GM10266 (cell line): ENCODE measurements at regions not wholly inside any gene's neighbourhood (a gene's known extent, or its start where the extent isn't known, plus 50 kb on each side); places are given as distances from the start of the nearest gene placed in this dataset.

Experiments
- DNase-seq: peaks from one replicate; pipeline ENCODE4 v3.0.0; 2012; ENCODE audit errors: extremely low spot score
- TF ChIP-seq, protein P1 (sequence below): IDR thresholded peaks from 2 replicates; pipeline ENCODE4 v1.5.1; 2012; ENCODE audit warnings: mild to moderate bottlenecking, low read depth; ENCODE audit not compliant: control insufficient read depth, insufficient read depth; ENCODE audit errors: missing control alignments

GRCh38 chr15:97892167-97892938 lies 68.2 kb upstream of the ARRDC4 start:
- DNase-seq = no peak
- TF ChIP-seq, protein P1, sequence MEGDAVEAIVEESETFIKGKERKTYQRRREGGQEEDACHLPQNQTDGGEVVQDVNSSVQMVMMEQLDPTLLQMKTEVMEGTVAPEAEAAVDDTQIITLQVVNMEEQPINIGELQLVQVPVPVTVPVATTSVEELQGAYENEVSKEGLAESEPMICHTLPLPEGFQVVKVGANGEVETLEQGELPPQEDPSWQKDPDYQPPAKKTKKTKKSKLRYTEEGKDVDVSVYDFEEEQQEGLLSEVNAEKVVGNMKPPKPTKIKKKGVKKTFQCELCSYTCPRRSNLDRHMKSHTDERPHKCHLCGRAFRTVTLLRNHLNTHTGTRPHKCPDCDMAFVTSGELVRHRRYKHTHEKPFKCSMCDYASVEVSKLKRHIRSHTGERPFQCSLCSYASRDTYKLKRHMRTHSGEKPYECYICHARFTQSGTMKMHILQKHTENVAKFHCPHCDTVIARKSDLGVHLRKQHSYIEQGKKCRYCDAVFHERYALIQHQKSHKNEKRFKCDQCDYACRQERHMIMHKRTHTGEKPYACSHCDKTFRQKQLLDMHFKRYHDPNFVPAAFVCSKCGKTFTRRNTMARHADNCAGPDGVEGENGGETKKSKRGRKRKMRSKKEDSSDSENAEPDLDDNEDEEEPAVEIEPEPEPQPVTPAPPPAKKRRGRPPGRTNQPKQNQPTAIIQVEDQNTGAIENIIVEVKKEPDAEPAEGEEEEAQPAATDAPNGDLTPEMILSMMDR = no peak

GRCh38 chr15:97893967-97894366 lies 66.5 kb upstream of the ARRDC4 start:
- DNase-seq = no peak
- TF ChIP-seq, protein P1 = no peak

GRCh38 chr15:97899981-97900380 lies 60.5 kb upstream of the ARRDC4 start:
- TF ChIP-seq, protein P1 = no peak
- DNase-seq = no peak

DNA sequence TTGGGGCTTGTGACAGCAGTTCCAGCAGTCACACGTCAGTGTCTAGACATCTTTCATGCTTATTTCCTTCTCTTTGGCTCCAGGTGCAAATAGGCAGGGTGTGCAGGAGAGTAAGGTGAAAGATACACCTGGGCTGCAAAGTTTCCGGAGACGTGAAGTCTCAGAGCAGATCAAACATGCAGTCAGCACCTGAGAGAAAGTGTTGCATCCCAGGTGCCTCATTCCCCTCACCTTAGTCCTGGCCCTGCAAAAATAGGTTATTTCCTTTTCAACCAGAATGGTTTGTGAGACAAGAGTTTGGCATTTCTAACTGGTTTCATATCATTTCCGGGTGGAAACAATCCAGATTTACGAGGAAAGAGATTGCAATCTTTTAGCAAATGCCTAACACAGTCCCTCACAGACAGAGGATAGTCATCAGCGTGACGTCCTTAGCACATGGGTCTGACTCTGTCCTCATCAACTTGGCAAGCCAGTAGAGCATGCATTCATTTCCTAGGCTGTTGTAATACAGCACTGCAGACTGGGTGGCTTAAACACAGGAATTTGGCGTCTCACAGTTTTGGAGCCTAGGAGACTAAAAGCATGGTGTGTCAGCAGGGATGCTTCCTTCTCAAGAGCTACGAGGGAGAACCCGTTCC lies 58.2 kb upstream of the ARRDC4 start:
- no peak for DNase-seq
- TF ChIP-seq, protein P1 = no peak

- no peak for DNase-seq
- TF ChIP-seq, protein P1 = no peak
These were observed 56.9 kb upstream of the ARRDC4 start for GRCh38 chr15:97903560-97903959.

DNA sequence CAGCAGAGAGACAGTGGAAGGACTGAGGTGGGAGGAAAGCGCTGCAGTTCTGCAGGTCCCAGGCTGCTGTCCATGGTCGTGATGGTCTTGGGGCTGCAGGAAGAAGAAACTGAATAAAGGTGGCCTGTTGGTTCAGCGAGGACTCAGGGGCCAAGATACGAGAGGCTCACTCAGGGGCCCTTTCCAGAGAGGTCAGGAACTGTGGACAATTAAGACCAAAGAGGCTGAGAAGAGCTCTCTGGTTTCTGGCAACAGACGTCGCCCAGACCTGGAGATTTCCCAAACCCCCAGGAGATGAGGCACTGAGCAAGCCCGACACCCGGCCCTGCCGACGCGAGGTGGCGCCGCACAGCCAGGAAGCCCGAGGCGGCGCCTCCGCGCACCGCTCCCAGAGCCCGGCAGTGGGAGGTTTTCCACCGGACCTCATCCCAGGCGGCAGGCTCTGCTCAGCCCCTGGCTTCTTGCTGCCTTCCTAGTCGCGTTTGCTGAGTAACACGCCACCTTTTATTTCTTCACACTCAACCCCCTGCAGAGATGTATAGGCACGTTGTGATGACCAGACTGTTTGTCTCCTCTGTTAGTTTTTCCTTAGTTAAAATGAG lies 56.4 kb upstream of the ARRDC4 start:
- TF ChIP-seq, protein P1 = peak; percentile 39
- no peak for DNase-seq
